Astrocyte (in vitro differentiated cells and primary cell): ENCODE measurements at regions not wholly inside any gene's neighbourhood (a gene's known extent, or its start where the extent isn't known, plus 50 kb on each side); places are given as distances from the start of the nearest gene placed in this dataset.
"Not testable (repeated sequence)": the region's sequence is repeated elsewhere in the genome, so short reads cannot be mapped to it uniquely, and the experiment has no call there.

Source experiments
- CTCF ChIP-seq: IDR thresholded peaks from 2 replicates; pipeline ENCODE4 v1.5.1; 2011; ENCODE audit warnings: low read depth, mild to moderate bottlenecking, inconsistent platforms, low read length, moderate library complexity; ENCODE audit not compliant: insufficient read depth
- EZH2 ChIP-seq: IDR thresholded peaks from 2 replicates; pipeline ENCODE4 v1.6.1; 2012; ENCODE audit warnings: mild to moderate bottlenecking, low read length, inconsistent platforms; ENCODE audit not compliant: insufficient read depth

DNA sequence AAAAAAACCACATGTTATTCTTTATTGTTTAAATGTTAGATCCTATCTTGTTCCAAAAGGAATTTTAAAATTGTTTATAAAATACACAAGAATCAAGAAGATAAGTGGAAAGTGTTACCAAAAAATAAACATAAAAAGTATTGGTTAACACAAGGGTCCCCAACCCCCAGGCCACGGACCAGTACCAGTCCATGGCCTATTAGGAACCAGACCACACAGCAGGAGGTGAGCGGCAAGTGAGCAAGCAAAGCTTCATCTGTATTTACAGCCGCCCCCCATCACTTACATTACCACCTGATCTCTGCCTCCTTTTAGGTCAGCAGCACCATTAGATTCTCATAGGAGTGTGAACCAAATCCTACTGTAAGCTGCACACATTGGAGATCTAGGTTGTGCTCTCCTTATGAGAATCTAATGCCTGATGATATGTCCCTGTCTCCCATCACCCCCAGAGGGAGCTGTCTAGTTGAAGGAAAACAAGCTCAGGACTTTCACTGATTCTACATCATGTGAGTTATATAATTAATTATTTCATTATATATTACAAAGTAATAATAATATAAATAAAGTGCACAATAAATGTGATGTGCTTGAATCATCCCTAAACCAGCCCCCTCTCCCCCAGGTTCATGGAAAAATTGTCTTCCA is 86.3 kb upstream of the CDK13 start:
- not testable (repeated sequence) for TF ChIP-seq CTCF, EZH2
